GDM1 (cell line): ENCODE measurements at regions not wholly inside any gene's neighbourhood (a gene's known extent, or its start where the extent isn't known, plus 50 kb on each side); places are given as distances from the start of the nearest gene placed in this dataset.

Source experiments
- DNase-seq: peaks from one replicate; lab custom pipeline; 2025; lab: John Stamatoyannopoulos, UW

DNA sequence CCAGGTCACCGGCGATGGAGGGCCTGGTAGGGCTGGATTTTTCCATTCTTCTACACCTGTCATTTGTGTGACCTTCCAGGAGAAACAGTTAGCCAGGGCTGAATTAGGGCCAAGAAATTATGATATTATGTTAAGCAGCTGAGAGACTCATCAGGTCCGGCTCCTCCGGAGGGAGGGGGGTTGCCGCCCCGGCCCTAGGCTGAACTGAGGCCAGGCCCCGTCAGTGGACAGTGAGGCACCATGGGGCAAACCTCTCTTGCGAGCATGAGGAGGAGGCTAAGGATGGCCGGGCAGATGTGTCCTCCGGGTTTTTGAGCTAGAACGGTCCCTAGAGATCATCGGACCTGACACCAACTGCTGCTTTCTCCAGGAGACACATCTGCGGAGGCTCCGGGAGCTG, 150.1 kb downstream of the SOX11 start:
- no peak for DNase-seq

GRCh38 chr2:5845798-5846330, 153.7 kb downstream of the SOX11 start:
- DNase-seq: no peak

DNA sequence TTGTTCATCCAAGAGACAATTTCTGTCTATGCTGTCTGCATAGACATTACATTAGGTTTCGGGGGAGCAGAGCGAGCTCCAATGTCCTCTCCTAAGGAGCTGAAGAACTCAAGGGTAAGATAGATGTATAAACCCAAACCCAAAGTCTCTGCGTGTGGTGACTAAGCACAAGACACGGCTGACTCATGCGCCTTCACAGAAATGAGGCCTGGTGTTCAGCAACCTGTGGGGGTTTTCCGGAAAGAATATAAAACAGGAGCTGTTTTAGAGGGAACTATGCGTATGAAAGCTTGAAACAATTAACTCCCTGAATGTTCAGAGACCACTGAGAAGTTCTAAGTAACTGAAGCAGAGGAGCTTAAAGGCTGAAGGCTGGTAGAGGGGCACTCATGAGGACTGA, 154.7 kb downstream of the SOX11 start:
- DNase-seq: no peak

DNA sequence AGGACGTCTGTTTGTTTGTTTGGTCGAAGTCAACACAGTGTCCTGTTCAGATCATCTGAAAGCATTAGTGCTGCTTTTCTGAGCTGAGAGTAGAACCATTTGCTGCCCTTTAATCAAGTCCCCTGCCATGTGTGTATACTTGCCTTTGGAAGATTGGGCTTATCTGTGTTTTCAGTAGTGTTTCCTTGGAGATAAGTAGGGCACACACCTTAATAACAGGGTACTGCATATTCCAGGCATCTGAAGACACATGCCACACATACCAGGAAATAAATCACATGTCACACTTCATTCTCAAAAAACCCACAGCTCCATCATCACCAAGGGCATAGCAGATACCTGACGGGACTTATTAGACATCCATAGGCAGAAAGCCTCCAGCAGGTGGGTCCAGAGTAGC, 157.4 kb downstream of the SOX11 start:
- no peak for DNase-seq

DNA sequence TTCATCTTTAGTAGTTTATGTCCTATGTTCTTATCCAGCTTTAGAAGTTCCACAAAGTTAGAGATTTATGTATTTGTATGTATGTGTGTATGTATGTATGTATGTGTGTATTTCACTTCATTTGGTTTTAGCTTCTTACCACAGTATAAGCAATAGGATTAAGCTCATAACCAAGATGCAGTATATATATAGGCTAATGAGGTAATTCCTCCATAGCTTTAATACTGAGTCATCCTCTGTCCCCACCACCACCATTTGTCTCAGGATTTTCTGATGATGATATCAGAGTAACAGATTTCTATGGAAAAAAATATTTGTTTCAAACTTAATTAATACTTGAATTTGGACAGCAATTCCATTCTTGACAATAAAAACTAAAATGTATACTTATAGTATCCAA, 159.2 kb downstream of the SOX11 start:
- no peak for DNase-seq

- no peak for DNase-seq
Observed at GRCh38 chr2:5854797-5855196, 162.6 kb downstream of the SOX11 start.

- DNase-seq: no peak
Observed at GRCh38 chr2:5867056-5867455, 174.9 kb downstream of the SOX11 start.

DNA sequence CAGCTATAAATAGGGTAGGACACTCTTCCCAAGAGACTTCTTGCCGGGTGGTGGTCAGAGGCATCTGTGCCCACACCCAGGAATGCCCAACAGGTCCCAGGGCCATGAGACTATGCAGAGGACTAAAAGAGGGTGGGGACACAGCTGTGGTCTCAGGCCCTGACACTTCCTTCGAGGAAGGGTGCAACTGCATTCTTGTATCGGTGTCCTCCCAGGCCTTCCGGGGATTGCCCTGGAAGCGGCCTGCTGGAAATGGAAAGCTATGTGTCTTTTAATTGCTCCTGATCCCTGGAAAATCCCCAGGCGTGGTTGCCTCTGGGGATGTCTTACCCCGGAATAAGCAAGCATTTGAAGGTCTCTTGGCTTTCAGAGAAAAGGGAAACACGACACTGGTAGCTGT, 176.7 kb downstream of the SOX11 start:
- no peak for DNase-seq

- no peak for DNase-seq
Observed at GRCh38 chr2:5869936-5870335, 177.8 kb downstream of the SOX11 start.

DNA sequence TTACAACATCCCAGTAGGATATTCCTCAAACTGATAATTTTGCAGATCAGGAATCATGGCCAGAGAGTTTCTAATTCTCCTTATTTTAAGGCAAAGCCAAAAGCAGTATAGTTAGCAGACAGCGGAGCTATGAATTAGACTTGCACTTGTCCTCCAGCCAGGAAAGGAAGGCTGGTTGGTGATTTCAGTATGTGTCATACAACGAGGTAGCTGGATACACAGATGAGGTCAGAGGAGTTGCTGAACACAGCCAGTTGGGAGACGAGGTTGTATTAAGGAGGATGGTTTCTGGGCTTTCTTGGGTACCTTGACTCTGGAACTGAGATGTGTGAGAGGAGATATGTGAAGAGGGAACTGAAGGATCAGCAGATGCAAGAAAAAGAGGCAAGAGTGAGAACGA, 185.2 kb downstream of the SOX11 start:
- DNase-seq: no peak

DNA sequence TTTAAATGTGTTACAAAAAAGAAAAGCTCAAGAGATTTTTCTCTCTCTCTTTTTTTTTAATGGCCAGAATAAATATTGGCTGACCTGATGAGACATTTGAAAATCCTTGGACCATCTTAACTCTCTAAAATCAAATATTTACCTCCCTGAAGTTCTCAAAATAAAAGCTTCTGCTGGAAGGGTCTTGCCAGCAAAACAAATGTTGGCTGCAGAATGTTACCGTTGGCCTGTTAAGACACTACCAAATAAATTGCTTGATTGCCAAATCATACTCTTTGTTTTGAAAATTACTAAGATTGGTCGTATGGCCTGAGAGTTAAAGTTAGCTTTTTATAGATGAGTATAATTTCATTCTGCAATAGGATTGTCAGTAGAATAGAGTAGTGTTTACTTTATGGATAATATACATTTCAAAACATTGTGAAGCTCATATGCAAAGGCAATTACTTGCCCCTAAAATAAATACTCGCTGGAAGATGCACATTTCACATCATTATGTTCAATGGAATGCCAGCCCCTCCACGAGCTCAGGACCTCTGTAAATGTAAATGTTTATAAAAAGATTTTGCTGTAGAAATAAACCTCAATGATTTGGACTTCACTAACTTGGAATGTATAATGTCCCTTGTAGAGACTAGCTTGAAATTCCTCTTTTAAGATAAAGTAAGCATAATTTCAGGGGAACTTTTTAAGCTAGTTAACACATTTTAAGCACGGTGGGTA, 193.4 kb downstream of the SOX11 start:
- no peak for DNase-seq

- DNase-seq: no peak
Observed at GRCh38 chr2:5886462-5886861, 194.3 kb downstream of the SOX11 start.

DNA sequence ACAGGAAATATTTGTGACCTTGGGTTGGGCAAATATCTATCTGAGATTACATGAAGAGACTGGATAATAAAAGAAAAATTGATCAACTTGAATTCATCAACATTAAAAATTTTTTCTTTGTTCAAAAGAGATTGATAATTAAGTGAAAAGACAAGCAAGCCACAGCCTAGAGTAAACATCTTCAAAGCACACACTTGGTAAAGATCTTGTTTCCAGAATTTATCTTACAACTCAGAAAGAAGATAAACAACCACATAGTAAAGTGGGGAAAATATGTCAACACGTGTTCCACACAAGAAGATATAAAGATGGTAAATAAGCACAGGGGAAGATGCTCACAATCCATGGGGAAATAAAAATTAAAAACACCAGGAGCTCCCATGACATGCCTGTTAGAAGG, 195.9 kb downstream of the SOX11 start:
- DNase-seq: no peak

DNA sequence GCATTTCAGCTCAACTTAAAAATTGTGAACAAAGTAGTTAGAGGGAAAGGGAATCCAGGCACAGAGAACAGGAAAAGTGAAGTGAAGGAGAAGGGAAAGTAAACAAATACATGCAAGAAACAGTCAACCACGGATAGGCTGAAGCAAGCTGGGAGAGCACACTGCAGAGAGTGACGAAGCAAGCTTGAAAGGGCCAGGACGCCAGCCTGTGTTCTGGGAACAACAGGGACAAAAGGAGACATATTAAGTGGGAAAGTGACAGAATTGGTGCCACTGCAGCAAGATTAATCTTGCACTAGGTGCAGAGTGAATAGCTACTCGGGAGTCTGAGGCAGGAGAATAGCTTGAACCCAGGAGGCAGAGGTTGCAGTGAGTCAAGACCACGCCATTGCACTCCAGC, 197.3 kb downstream of the SOX11 start:
- DNase-seq: no peak

DNA sequence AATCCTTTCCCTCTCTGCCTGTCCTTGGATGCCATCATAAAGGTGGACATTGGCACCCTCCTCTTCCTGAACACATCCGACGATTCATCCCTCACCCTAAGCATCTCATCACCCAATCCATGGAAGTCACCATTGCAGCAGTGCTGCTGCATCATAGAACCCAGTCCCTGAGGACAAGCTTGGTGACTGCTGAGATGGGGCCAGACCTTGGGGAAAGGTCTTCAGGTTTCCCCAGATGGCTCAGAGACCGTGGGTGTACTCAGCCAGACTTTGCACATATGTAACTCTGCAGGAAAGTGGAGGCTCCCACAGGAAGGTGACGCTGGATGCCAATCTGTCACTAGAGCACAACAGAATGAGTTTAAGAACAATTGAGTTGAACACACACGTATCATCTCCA, 202.2 kb downstream of the SOX11 start:
- DNase-seq: no peak

GRCh38 chr2:5895284-5895683, 203.1 kb downstream of the SOX11 start:
- no peak for DNase-seq

- DNase-seq: no peak
Observed at GRCh38 chr2:5897249-5897648, 205.1 kb downstream of the SOX11 start.

DNA sequence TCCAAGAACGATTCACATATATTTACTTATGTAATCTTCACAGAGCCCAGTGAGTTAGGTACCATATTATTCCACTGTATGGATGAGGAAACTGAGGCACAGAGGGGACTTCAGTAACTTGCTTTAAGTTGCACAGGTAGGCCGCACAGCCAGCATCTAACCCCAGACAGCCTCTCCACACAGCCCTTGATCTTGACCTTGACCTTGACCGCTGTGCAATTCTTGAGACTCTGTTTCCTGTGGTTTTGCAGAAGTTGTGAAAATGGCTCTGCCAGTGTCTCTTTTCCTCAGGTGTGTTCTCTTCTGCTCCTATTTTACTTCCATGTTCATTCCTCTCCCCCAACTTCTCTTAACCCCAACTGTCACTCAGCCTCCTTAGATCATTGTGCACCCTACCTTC, 206.5 kb downstream of the SOX11 start:
- DNase-seq: no peak

DNA sequence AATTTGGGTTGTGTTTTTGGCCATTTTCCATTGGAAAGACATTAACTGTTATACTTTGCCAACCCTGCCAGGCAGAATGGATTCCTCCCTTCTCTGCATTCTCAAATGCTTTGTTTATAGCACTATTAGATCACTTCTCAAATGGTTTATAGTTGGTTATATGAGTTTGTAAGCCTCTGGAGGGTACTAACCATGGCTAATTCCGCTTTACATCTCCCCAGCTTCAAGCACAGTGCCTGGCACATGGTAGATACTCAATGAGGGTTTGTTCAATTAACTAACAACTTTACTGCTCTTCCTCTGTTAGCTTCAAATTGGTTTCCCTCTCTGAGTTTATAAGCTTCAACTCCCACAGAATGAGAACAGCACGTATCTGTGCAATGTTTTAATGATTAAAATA, 213.5 kb downstream of the SOX11 start:
- DNase-seq: no peak

DNA sequence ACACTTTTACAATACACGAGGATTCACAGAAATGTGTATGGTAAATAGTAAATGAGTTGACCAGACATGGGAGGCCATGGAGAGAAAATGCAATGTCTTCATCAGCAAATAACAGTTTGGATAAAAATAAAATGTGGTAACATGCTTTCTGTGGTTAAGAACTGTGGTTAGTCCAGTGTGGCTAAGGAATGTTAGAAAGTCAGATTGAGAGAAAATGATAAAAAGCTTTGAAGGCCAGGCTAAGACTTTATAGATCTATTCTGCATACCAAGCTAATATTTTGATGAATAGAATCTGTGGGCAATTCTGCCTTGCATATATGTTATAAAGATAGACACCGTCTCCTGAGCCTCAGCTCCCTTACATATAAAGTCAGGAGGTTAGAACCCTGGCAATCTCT, 215.9 kb downstream of the SOX11 start:
- DNase-seq: no peak

DNA sequence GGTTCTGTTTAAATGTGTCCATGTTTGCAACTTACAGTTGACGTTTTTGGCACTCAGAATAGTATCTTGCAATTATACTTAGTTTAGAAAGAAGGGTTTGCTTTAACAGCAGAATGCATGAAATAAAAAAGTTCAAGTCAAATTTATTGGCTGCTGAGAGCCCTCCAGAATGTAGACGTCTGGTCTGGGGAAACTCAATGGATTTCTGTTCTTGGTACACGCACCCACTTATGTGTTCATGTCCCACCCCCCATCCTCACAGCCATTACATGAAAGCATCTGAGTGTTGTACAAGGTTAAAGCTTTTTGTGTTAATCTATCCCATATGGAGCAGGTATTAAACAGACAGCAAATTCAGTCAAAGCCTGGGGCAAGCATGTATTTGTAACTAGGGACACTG, 219.5 kb downstream of the SOX11 start:
- no peak for DNase-seq

DNA sequence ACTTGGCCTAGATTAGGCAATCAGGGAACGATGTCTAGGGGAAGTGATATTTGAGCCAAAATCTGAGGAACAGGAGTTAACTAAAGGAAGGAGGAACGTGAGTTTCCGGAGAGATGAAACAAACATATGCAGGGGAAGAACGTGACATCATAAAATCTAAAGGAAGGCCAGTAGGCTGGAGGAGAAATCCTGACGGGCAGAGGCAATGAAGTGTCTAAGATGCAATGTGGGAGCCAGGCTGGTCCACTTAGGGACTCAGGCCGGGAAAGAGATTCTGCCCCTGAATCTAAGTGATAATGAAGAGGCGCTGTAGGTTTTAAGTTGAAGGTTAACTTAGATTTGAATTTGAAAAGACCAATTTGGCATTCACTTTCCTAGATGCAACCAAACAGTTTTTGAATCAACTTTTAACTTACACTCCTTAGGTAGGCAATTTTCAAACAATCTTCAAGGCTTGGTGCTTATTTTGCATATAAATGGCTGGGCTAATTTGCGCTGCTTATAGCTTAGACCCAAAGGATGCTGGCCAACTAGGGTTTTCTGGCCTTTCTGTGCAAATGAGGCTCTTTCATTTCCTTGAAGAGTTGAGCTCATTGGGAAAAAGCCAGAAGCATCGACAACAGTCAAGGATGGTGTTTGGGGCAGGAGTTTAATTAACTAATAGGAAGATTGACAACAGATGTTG, 221.7 kb downstream of the SOX11 start:
- no peak for DNase-seq

DNA sequence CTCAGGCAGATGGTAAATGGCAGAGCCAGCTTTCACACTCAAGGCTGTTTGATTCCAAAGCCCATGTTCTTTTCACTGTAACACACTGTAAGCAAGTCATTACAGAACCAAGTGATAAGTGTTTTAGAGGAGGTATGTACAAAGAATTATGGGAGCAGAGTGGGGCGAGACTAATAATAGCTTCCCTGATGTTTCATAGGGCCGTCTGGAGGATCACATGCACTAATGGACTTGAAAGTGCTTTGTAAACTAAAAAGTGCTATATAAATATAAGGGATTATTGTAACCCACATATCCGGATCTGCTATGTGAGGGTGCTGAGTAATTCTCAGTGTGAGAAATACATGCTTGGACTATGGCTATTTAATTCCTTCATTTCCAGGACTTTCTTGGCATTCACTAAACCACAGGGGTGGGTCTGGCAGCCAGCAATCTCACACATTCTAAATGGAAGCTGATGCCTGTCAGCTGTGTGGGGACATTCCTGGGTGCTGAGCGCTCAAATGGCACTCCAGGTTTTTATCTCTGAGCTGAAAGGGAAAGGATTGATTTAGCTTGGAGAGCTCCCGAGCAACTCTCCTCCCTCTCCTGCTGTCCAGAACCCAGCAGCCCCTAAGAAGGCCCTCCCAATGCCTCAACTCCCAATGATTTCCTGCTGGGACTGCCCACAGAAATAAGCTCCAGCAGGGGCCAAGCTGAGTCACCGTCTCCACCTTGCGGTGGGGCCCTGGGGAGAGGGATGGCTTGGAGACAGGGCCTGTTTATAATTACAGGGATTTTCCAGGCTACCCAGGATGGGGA, 222.8 kb downstream of the SOX11 start:
- DNase-seq: no peak
